DND-41 (cell line): ENCODE measurements at regions not wholly inside any gene's neighbourhood (a gene's known extent, or its start where the extent isn't known, plus 50 kb on each side); places are given as distances from the start of the nearest gene placed in this dataset.
"Not testable (repeated sequence)": the region's sequence is repeated elsewhere in the genome, so short reads cannot be mapped to it uniquely, and the experiment has no call there.

Source experiments
- EZH2 ChIP-seq: IDR thresholded peaks from 3 replicates; pipeline ENCODE4 v1.6.1; 2012; ENCODE audit warnings: borderline replicate concordance, low read depth, mild to moderate bottlenecking, moderate library complexity, low read length, inconsistent platforms; ENCODE audit not compliant: severe bottlenecking
- TF ChIP-seq, protein P1 (sequence below): IDR thresholded peaks from 2 replicates; pipeline ENCODE4 v1.5.1; 2012; ENCODE audit warnings: borderline replicate concordance, low read length, moderate library complexity, mild to moderate bottlenecking; ENCODE audit not compliant: poor library complexity, severe bottlenecking; ENCODE audit errors: extremely low read depth

DNA sequence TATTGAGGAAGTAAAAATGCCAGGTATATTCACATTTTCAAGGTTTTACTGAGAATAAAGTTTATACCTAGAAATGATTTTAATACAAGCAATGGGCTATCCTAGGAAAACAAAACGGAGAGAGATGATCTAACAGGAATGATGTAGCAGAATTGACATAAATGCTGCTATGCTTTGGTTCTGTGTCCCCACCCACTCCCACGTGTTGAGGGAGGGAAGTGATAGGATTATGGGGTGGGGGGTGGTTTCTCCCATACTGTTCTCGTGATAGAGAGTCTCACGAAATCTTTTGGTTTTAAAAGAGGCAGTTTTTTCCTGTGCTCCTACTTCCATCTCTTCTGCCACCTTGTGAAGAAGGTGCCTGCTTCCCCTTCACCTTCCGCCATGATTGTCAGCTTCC, 236.2 kb upstream of the ZNF337 start:
- TF ChIP-seq, protein P1, sequence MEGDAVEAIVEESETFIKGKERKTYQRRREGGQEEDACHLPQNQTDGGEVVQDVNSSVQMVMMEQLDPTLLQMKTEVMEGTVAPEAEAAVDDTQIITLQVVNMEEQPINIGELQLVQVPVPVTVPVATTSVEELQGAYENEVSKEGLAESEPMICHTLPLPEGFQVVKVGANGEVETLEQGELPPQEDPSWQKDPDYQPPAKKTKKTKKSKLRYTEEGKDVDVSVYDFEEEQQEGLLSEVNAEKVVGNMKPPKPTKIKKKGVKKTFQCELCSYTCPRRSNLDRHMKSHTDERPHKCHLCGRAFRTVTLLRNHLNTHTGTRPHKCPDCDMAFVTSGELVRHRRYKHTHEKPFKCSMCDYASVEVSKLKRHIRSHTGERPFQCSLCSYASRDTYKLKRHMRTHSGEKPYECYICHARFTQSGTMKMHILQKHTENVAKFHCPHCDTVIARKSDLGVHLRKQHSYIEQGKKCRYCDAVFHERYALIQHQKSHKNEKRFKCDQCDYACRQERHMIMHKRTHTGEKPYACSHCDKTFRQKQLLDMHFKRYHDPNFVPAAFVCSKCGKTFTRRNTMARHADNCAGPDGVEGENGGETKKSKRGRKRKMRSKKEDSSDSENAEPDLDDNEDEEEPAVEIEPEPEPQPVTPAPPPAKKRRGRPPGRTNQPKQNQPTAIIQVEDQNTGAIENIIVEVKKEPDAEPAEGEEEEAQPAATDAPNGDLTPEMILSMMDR = not testable (repeated sequence)
- TF ChIP-seq EZH2 = not testable (repeated sequence)
